Testis (tissue), 2 donors: ENCODE measurements at regions not wholly inside any gene's neighbourhood (a gene's known extent, or its start where the extent isn't known, plus 50 kb on each side); places are given as distances from the start of the nearest gene placed in this dataset.

Experiments used
- DNase-seq: peaks from one replicate; pipeline ENCODE4 v3.0.0-alpha.2; 2019
- H3K27ac ChIP-seq, 2 donors: fragments of 200-600 bp; sonication (generic); one replicate each; pipeline ENCODE4 v1.5.1; 2019
- H3K27me3 ChIP-seq: fragments of 200-600 bp; sonication (generic); one replicate; pipeline ENCODE4 v1.5.1; 2019
- H3K36me3 ChIP-seq: fragments of 200-600 bp; sonication (generic); one replicate; pipeline ENCODE4 v1.5.1; 2017; ENCODE audit warnings: low read depth; ENCODE audit errors: missing control alignments
- H3K4me1 ChIP-seq: fragments of 200-600 bp; sonication (generic); one replicate; pipeline ENCODE4 v1.5.1; 2019
- H3K4me3 ChIP-seq, 2 donors: fragments of 200-600 bp; sonication (generic); one replicate each; pipeline ENCODE4 v1.5.1; 2017 to 2019
- H3K9me3 ChIP-seq: fragments of 200-600 bp; sonication (generic); one replicate; pipeline ENCODE4 v1.5.1; 2017
- CTCF ChIP-seq, 3 experiments: fragments of 450-650 bp in 2 of 3; fragments of 200-600 bp in 1 of 3; sonication (generic) in 1 of 3; IDR thresholded peaks; one replicate each; pipeline ENCODE4 v1.5.1; 2016 to 2019; ENCODE audit warnings: antibody characterized with exemption in 3 of 3, mild to moderate bottlenecking in 2 of 3, moderate library complexity in 1 of 3
- POLR2A ChIP-seq: fragments of 450-650 bp; IDR thresholded peaks from one replicate; pipeline ENCODE4 v1.6.1; 2017; ENCODE audit warnings: antibody characterized with exemption, mild to moderate bottlenecking, moderate library complexity
- WGBS, 2 donors: methylation state at CpG; one replicate each; pipeline ENCODE4 v1.1.5; 2018; 5-methylcytosine and 5-hydroxymethylcytosine counted together
- intact Hi-C: fragments of 100-400 bp; cut with DNase I; formaldehyde crosslinking; loops from one replicate; pipeline ENCODE4 v1.15.1; 2023; ENCODE audit warnings: low total_unique reads

- TF ChIP-seq POLR2A = no peak
- no peak for TF ChIP-seq CTCF (IDR thresholded peaks at IDR 0.05)
- no peak for DNase-seq
- no peaks in the 10 kb centered on the region for H3K9me3 ChIP-seq
- no peak overlapping the region for H3K27ac ChIP-seq
- intact Hi-C loops = no loop called here
- H3K4me1 ChIP-seq = no peaks in the 10 kb centered on the region
- WGBS, 2 donors = 88 to 96% methylated on average over 1 of the region's 1 CpG
- no peaks in the 10 kb centered on the region for H3K36me3 ChIP-seq
- no peaks in the 10 kb centered on the region for H3K27me3 ChIP-seq
- no peak overlapping the region for H3K4me3 ChIP-seq
Measured at GRCh38 chr5:37988454-37989046, 148.7 kb upstream of the GDNF start.

- H3K9me3 ChIP-seq = no peaks in the 10 kb centered on the region
- no peak overlapping the region for H3K4me3 ChIP-seq
- no peaks in the 10 kb centered on the region for H3K4me1 ChIP-seq
- 33 to 50% methylated on average over 1 of the region's 1 CpG for WGBS, 2 donors
- no peak overlapping the region for H3K27ac ChIP-seq
- no peak for TF ChIP-seq POLR2A
- TF ChIP-seq CTCF (IDR thresholded peaks at IDR 0.05) = no peak
- no peaks in the 10 kb centered on the region for H3K36me3 ChIP-seq
- no peaks in the 10 kb centered on the region for H3K27me3 ChIP-seq
- no peak for DNase-seq
- intact Hi-C loops = no loop called here
Measured at GRCh38 chr5:37984300-37984699, 144.5 kb upstream of the GDNF start.

- Histone ChIP-seq H3K4me3 (no peak overlapping the region), H3K27me3 (no peaks in the 10 kb centered on the region), H3K27ac (no peak overlapping the region), H3K36me3 (no peaks in the 10 kb centered on the region), H3K4me1 (no peaks in the 10 kb centered on the region), H3K9me3 (no peaks in the 10 kb centered on the region)
- no peak for TF ChIP-seq POLR2A
- TF ChIP-seq CTCF (IDR thresholded peaks at IDR 0.05) = no peak
- intact Hi-C loops = no loop called here
- DNase-seq = no peak
- WGBS, 2 donors = 47 to 50% methylated on average over 2 of the region's 2 CpGs
Measured at GRCh38 chr5:37983463-37983862, 143.6 kb upstream of the GDNF start.

GRCh38 chr5:37979559-37979958, 139.7 kb upstream of the GDNF start:
- DNase-seq = no peak
- intact Hi-C loops = no loop called here
- no peaks in the 10 kb centered on the region for H3K27me3 ChIP-seq
- H3K9me3 ChIP-seq = no peaks in the 10 kb centered on the region
- 83 to 94% methylated on average over 1 of the region's 1 CpG for WGBS, 2 donors
- H3K27ac ChIP-seq = no peak overlapping the region
- H3K36me3 ChIP-seq = no peaks in the 10 kb centered on the region
- H3K4me1 ChIP-seq = no peaks in the 10 kb centered on the region
- TF ChIP-seq CTCF (IDR thresholded peaks at IDR 0.05) (no peak), POLR2A (no peak)
- H3K4me3 ChIP-seq = no peak overlapping the region

GRCh38 chr5:37975531-37975930, 135.7 kb upstream of the GDNF start:
- Histone ChIP-seq H3K36me3 (no peaks in the 10 kb centered on the region), H3K27me3 (no peaks in the 10 kb centered on the region), H3K9me3 (no peaks in the 10 kb centered on the region), H3K4me3 (no peak overlapping the region), H3K27ac (no peak overlapping the region), H3K4me1 (no peaks in the 10 kb centered on the region)
- TF ChIP-seq CTCF (IDR thresholded peaks at IDR 0.05) = no peak
- no peak for TF ChIP-seq POLR2A
- DNase-seq = no peak
- WGBS, 2 donors = 40 to 52% methylated on average over 4 of the region's 4 CpGs
- intact Hi-C loops = no loop called here
